Hepatocyte (in vitro differentiated cells): ENCODE measurements at regions not wholly inside any gene's neighbourhood (a gene's known extent, or its start where the extent isn't known, plus 50 kb on each side); places are given as distances from the start of the nearest gene placed in this dataset.

Source experiments
- EZH2 ChIP-seq: fragments of 200-600 bp; sonication (generic); IDR thresholded peaks from 2 replicates; pipeline ENCODE4 v1.6.1; 2016; ENCODE audit warnings: antibody characterized with exemption, mild to moderate bottlenecking, borderline replicate concordance
- EZH2phosphoT487 ChIP-seq: fragments of 200-600 bp; sonication (generic); IDR thresholded peaks from one replicate; pipeline ENCODE4 v1.6.1; 2018; ENCODE audit warnings: antibody characterized with exemption, mild to moderate bottlenecking, low read depth, moderate library complexity; ENCODE audit not compliant: unreplicated experiment, severe bottlenecking
- TF ChIP-seq, protein P1 (sequence below): fragments of 200-600 bp; sonication (generic); IDR thresholded peaks from 2 replicates; pipeline ENCODE4 v1.5.1; 2016; ENCODE audit warnings: antibody characterized with exemption, mild to moderate bottlenecking; ENCODE audit not compliant: poor library complexity

- TF ChIP-seq, protein P1, sequence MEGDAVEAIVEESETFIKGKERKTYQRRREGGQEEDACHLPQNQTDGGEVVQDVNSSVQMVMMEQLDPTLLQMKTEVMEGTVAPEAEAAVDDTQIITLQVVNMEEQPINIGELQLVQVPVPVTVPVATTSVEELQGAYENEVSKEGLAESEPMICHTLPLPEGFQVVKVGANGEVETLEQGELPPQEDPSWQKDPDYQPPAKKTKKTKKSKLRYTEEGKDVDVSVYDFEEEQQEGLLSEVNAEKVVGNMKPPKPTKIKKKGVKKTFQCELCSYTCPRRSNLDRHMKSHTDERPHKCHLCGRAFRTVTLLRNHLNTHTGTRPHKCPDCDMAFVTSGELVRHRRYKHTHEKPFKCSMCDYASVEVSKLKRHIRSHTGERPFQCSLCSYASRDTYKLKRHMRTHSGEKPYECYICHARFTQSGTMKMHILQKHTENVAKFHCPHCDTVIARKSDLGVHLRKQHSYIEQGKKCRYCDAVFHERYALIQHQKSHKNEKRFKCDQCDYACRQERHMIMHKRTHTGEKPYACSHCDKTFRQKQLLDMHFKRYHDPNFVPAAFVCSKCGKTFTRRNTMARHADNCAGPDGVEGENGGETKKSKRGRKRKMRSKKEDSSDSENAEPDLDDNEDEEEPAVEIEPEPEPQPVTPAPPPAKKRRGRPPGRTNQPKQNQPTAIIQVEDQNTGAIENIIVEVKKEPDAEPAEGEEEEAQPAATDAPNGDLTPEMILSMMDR = no peak
- TF ChIP-seq EZH2 (no peak), EZH2phosphoT487 (no peak)
Observed at GRCh38 chr1:38242506-38242905, 195.9 kb upstream of the POU3F1 start.
